HG03342 (cell line): ENCODE measurements at regions not wholly inside any gene's neighbourhood (a gene's known extent, or its start where the extent isn't known, plus 50 kb on each side); places are given as distances from the start of the nearest gene placed in this dataset.
"Not testable (repeated sequence)": the region's sequence is repeated elsewhere in the genome, so short reads cannot be mapped to it uniquely, and the experiment has no call there.

ENCODE experiments used
- ATAC-seq: cut with Tn5 transposase; IDR thresholded peaks from one replicate; pipeline ENCODE4 v1.9.1; 2021; ENCODE audit warnings: mild to moderate bottlenecking, moderate library complexity; ENCODE audit not compliant: unreplicated experiment

GRCh38 chr6:115814907-115815306 is 245.8 kb downstream of the FRK start:
- no peak for ATAC-seq

GRCh38 chr6:115811541-115811940 is 249.2 kb downstream of the FRK start:
- no peak for ATAC-seq

GRCh38 chr6:115798229-115798628 is 262.5 kb downstream of the FRK start:
- ATAC-seq: no peak

DNA sequence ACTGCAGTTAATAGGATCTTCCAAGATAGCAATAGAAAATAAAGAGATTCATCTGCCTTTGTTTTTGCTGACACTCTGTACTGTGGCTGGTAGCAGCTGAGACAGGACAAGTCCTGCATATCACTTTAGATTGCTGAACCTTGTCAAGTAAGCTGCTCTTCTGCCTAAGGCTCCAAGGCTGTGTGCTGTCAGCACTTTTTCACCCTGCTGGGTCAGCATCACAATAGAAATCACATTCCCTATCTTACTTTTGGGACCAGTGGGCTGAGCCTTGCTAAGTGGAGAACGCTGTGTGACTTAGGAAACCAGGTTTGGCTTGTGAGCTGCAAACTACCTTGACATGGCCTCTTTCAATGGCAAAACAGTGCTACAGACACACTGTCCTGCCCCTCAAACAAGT is 263.9 kb downstream of the FRK start:
- no peak for ATAC-seq

- ATAC-seq: no peak
These were observed 264.6 kb downstream of the FRK start for GRCh38 chr6:115796061-115796460.

- no peak for ATAC-seq
These were observed 277.2 kb downstream of the FRK start for GRCh38 chr6:115783402-115784061.

- no peak for ATAC-seq
These were observed 278.1 kb downstream of the FRK start for GRCh38 chr6:115782612-115783011.

DNA sequence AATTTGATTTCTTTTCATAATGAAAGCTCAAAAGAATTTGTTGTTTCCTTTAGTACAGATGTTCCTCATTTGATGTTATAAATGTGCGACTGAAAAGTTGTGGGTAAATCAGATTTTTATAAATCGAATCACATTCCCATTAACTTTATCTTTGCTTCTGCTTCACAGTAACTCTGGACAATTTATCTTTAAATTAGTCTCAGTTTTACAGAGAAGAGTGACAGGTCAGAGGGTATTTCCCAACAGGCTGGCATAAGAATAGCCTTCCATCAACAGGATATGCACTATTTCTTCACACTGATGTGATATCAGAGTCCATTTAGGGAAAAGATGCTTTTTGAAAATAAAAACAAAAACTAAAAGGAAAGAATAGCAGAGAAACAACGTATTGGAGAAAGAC is 286.9 kb downstream of the FRK start:
- no peak for ATAC-seq

GRCh38 chr6:115770851-115771250 is 289.8 kb downstream of the FRK start:
- ATAC-seq: no peak

DNA sequence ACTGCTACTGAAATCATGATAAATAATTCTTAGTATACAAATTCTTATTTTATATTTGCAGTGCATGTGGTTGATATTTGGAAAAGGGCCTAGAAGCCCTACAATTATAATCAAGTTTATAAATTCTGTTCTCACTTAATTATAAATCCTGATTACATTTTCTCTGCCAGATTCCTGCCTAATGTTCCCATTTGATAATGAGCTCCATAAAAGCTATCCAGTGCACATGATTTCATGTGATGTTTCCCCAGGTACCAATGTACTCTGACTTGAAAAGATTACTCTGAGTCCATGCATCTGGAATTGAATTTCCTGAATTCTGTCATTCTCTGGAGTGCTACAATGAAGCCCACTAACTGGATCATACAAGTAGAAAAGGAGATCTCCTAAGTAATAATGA is 292.2 kb downstream of the FRK start:
- ATAC-seq: no peak

DNA sequence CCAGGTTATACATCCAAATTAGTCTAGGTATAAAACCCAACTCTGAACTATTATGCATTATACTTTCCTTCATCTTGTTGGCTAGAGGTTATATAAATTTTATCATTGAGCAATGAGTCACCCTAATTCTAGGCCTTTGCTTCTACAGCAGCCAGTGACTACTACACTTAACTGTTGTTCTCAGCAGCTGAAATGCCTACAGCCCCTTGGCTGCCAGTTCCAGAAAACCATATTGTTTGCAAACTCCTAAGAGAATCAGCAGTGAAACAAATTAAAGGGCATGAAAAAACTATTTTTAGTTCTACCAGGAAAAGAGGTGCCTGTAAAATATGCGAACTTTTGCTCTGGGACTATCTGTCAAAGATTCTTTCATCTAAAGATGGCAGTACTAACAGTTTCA is 292.8 kb downstream of the FRK start:
- no peak for ATAC-seq

- ATAC-seq: no peak
These were observed 293.8 kb downstream of the FRK start for GRCh38 chr6:115766745-115767462.

- no peak for ATAC-seq
These were observed 294.7 kb downstream of the FRK start for GRCh38 chr6:115765966-115766365.

DNA sequence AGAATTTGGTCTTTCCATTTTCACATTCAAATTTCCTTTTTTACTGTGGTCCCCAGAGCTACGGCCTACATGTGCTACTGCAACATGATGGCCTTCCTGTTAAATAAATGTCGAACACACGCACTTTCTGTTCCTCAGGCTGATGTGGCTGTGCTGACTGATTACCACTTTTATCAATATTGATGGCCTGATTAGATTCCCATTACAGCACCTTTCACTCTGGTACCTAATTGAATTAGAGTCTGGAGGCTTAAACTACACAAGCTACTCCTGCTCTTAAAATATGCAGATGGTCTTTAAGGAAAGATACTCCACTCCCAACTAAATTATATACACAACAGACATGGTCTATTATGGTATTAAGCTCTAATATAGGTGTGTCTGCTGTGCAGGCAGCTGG is 301.6 kb downstream of the FRK start:
- ATAC-seq: no peak

- ATAC-seq: no peak
These were observed 307.2 kb downstream of the FRK start for GRCh38 chr6:115753446-115753845.

GRCh38 chr6:115750946-115751345 is 309.7 kb downstream of the FRK start:
- ATAC-seq: no peak

DNA sequence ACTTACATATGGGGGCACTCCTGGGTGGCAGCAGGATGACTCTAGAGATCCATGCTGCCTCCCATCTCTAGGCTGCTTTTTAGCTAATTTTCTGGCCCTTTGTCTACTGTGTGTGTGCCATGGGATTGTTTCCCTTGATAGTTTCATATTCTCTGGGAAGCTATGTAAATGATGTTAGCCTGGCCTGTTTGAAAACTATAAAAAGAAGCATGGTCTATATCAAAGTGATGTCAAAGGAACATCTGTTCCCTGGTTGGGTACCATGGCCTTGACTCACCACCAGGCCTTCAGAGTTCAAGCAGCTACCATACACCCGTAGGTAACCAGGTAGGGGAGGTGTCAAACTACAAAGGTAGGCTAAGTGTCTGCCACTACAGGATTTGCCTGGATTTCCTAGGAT is 310.4 kb downstream of the FRK start:
- no peak for ATAC-seq

DNA sequence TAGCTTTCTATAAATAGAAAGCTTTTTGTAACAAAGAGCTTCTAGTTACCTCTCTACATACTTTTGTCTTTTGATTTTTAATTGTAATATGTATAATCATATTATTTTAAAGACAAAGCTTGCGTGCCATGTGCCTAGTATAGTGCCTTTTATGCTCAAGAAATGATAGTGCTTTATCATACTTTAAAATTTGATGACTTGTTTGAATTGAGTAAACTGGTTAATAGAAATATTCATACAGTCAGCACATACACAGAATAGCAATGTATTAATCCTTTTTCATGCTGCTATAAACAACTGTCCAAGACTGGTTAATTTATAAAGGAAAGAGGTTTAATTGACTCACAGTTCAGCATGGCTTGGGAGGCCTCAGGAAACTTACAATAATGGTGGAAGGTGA is 313.0 kb downstream of the FRK start:
- ATAC-seq: no peak

- ATAC-seq: not testable (repeated sequence)
These were observed 314.1 kb downstream of the FRK start for GRCh38 chr6:115746583-115746982.

DNA sequence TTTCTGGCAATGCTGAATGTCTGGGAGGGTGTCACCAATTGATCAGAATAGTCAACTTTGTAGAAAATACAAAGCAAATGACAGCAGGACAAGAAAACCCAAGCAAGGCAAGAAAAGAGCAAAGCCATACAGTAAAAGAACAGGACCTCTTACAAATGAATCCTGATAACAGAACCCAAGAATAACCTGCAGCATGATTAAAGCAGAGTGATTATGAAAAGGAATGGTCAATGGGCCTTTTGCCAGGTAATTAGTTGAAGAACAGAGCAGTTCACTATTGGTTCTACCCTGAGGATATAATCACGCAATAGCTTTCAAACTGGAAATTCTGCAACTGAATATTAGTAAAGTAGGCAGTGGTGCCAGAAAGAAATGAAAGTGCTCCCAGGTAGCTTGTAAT is 319.8 kb downstream of the FRK start:
- ATAC-seq: no peak

DNA sequence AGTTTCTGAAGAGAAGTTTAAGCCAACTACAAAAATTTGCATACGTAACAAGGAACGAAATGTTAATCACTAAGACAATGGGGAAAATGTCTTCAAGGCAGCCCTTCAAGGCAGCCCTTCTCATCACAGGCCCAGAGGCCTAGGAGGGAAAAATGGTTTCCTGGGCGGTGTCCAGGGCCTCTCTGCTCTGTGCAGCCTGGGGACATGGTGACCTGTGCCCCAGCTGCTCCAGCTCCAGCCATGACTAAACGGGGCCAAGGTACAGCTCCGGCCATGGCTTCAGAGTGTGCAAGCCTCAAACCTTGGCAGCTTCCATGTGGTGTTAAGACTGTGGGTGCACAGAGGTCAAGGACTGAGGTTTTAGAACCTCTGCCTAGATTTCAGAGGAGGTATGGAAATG is 325.1 kb downstream of the FRK start:
- ATAC-seq: no peak

- ATAC-seq: no peak
These were observed 327.3 kb downstream of the FRK start for GRCh38 chr6:115733426-115733825.

DNA sequence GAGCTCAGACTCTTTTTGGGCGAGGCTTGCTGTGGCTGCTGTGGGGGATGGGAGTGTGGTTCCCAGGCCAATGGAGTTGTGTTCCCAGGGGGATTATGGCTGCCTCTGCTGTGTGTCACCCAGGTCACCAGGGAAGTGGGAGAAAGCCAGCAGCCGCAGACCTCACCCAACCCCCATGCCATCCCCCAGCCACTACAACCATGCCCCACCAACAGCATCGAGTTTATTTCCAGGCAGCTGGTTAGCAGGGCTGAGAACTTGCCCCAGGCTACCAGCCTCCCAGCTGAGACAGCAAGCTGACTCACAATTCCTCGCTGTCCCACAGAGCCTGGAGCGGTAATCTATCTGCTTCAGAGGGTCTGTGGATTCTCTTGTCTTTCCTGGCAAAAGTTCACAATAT is 331.7 kb downstream of the FRK start:
- ATAC-seq: no peak
